GM21786 (cell line): ENCODE measurements at regions not wholly inside any gene's neighbourhood (a gene's known extent, or its start where the extent isn't known, plus 50 kb on each side); places are given as distances from the start of the nearest gene placed in this dataset.

Experiments
- ATAC-seq: cut with Tn5 transposase; IDR thresholded peaks from one replicate; pipeline ENCODE4 v1.9.1; 2021; ENCODE audit not compliant: unreplicated experiment

- ATAC-seq, result no peak
Measured at GRCh38 chr1:69295265-69295664, 272.5 kb upstream of the LRRC7 start.

GRCh38 chr1:69305621-69306020 is 262.1 kb upstream of the LRRC7 start:
- ATAC-seq, result no peak

- ATAC-seq, result no peak
Measured at GRCh38 chr1:69312055-69312732, 255.5 kb upstream of the LRRC7 start.

- no peak for ATAC-seq
Measured at GRCh38 chr1:69313118-69313517, 254.6 kb upstream of the LRRC7 start.

- ATAC-seq, result no peak
Measured at GRCh38 chr1:69315416-69315815, 252.3 kb upstream of the LRRC7 start.

GRCh38 chr1:69315823-69316222 is 251.9 kb upstream of the LRRC7 start:
- no peak for ATAC-seq

GRCh38 chr1:69319287-69319686 is 248.4 kb upstream of the LRRC7 start:
- ATAC-seq, result no peak

- ATAC-seq, result peak; percentile 83
Measured at GRCh38 chr1:69320757-69321211, 246.9 kb upstream of the LRRC7 start.

- no peak for ATAC-seq
Measured at GRCh38 chr1:69321311-69321710, 246.4 kb upstream of the LRRC7 start.

GRCh38 chr1:69328186-69328585 is 239.5 kb upstream of the LRRC7 start:
- no peak for ATAC-seq

GRCh38 chr1:69363236-69363635 is 204.5 kb upstream of the LRRC7 start:
- ATAC-seq, result no peak

GRCh38 chr1:69373520-69373919 is 194.2 kb upstream of the LRRC7 start:
- no peak for ATAC-seq

- no peak for ATAC-seq
Measured at GRCh38 chr1:69376408-69376807, 191.3 kb upstream of the LRRC7 start.

GRCh38 chr1:69377507-69377906 is 190.2 kb upstream of the LRRC7 start:
- no peak for ATAC-seq

- no peak for ATAC-seq
Measured at GRCh38 chr1:69388044-69388443, 179.7 kb upstream of the LRRC7 start.

GRCh38 chr1:69400128-69400527 is 167.6 kb upstream of the LRRC7 start:
- ATAC-seq, result no peak

GRCh38 chr1:69401879-69402278 is 165.8 kb upstream of the LRRC7 start:
- no peak for ATAC-seq

GRCh38 chr1:69403756-69404320 is 163.9 kb upstream of the LRRC7 start:
- ATAC-seq, result no peak

GRCh38 chr1:69404486-69404885 is 163.2 kb upstream of the LRRC7 start:
- no peak for ATAC-seq

GRCh38 chr1:69406244-69406643 is 161.5 kb upstream of the LRRC7 start:
- no peak for ATAC-seq

- no peak for ATAC-seq
Measured at GRCh38 chr1:69409731-69410456, 157.8 kb upstream of the LRRC7 start.

GRCh38 chr1:69410457-69410850 is 157.3 kb upstream of the LRRC7 start:
- no peak for ATAC-seq
